HEK293 (cell line): ENCODE measurements at regions not wholly inside any gene's neighbourhood (a gene's known extent, or its start where the extent isn't known, plus 50 kb on each side); places are given as distances from the start of the nearest gene placed in this dataset.

ENCODE experiments used
- CTCF ChIA-PET: fragments of 350-600 bp; formaldehyde crosslinking; extraction: SDS; loops from one replicate; lab custom pipeline; 2021; ENCODE audit warnings: antibody characterized with exemption; lab: Yijun Ruan, JAX
- POLR2A ChIA-PET: fragments of 300-600 bp; formaldehyde crosslinking; extraction: SDS; loops from one replicate; lab custom pipeline; 2020; ENCODE audit warnings: antibody characterized with exemption, inconsistent platforms; lab: Yijun Ruan, JAX
- H3K27ac ChIP-seq: fragments of 200-500 bp; sonication (Bioruptor generic); 2 replicates; pipeline ENCODE4 v1.5.1; 2014; ENCODE audit warnings: low read depth, low read length, control low read depth, inconsistent platforms; ENCODE audit errors: extremely low read depth
- H3K36me3 ChIP-seq, 2 experiments: fragments of 200-500 bp in 1 of 2; sonication (Bioruptor generic) in 1 of 2; 1 replicate in 1 of 2; 2 replicates in 1 of 2; pipeline ENCODE4 v1.5.1; 2014 to 2017; ENCODE audit warnings: inconsistent platforms in 2 of 2, low read length in 2 of 2; ENCODE audit not compliant: control insufficient read depth in 2 of 2, insufficient read depth in 1 of 2
- H3K4me1 ChIP-seq: fragments of 200-500 bp; sonication (Bioruptor generic); 2 replicates; pipeline ENCODE4 v1.5.1; 2014; ENCODE audit warnings: mild to moderate bottlenecking, low read length, inconsistent platforms; ENCODE audit not compliant: control insufficient read depth, insufficient read depth
- H3K4me3 ChIP-seq: 2 replicates; pipeline ENCODE4 v1.5.1; 2011; ENCODE audit warnings: low read depth, mild to moderate bottlenecking, control low read depth, low read length, moderate library complexity
- H3K9me3 ChIP-seq: fragments of 200-500 bp; sonication (Bioruptor generic); 2 replicates; pipeline ENCODE4 v1.5.1; 2014; ENCODE audit warnings: low read depth, low read length, inconsistent platforms; ENCODE audit not compliant: control insufficient read depth, insufficient read depth
- GLI2 ChIP-seq: fragments of 450-650 bp; formaldehyde crosslinking; IDR thresholded peaks from 2 replicates; pipeline ENCODE4; 2017; ENCODE audit warnings: missing biosample characterization, missing genetic modification characterization, low read depth, borderline replicate concordance
- KLF8 ChIP-seq: fragments of 450-650 bp; formaldehyde crosslinking; IDR thresholded peaks from 2 replicates; pipeline ENCODE4 v1.5.1; 2016; ENCODE audit warnings: missing biosample characterization, missing genetic modification characterization
- MZF1 ChIP-seq: fragments of 450-650 bp; formaldehyde crosslinking; IDR thresholded peaks from 2 replicates; pipeline ENCODE4 v1.5.1; 2017; ENCODE audit warnings: missing biosample characterization, missing genetic modification characterization, borderline replicate concordance
- SP7 ChIP-seq: fragments of 450-650 bp; formaldehyde crosslinking; IDR thresholded peaks from 2 replicates; pipeline ENCODE4 v1.5.1; 2016; ENCODE audit warnings: missing biosample characterization, missing genetic modification characterization
- ZNF202 ChIP-seq: fragments of 450-650 bp; formaldehyde crosslinking; IDR thresholded peaks from 2 replicates; pipeline ENCODE4 v1.5.1; 2016; ENCODE audit warnings: missing biosample characterization, missing genetic modification characterization, borderline replicate concordance
- ZNF274 ChIP-seq, 2 experiments: fragments of 200-500 bp in 1 of 2; fragments of 450-650 bp in 1 of 2; sonication (Bioruptor generic) in 1 of 2; formaldehyde crosslinking in 1 of 2; IDR thresholded peaks; 2 replicates each; pipeline versions ENCODE4 v1.5.1 to v1.6.1; 2014 to 2016; ENCODE audit warnings: borderline replicate concordance in 1 of 2, inconsistent platforms in 1 of 2, low read length in 1 of 2, missing biosample characterization in 1 of 2, missing genetic modification characterization in 1 of 2
- ZNF510 ChIP-seq: fragments of 450-650 bp; formaldehyde crosslinking; IDR thresholded peaks from 2 replicates; pipeline ENCODE4 v1.5.1; 2018; ENCODE audit warnings: mild to moderate bottlenecking, missing genetic modification characterization, missing biosample characterization; ENCODE audit not compliant: insufficient replicate concordance
- ZNF548 ChIP-seq: fragments of 450-650 bp; formaldehyde crosslinking; IDR thresholded peaks from 2 replicates; pipeline ENCODE4 v1.5.1; 2016; ENCODE audit warnings: missing biosample characterization, missing genetic modification characterization
- ZNF580 ChIP-seq: fragments of 450-650 bp; formaldehyde crosslinking; IDR thresholded peaks from 2 replicates; pipeline ENCODE4 v1.5.1; 2016; ENCODE audit warnings: missing biosample characterization, missing genetic modification characterization
- ZNF621 ChIP-seq: fragments of 450-650 bp; formaldehyde crosslinking; IDR thresholded peaks from 2 replicates; pipeline ENCODE4 v1.5.1; 2017; ENCODE audit warnings: missing biosample characterization, missing genetic modification characterization
- ZNF624 ChIP-seq: fragments of 450-650 bp; formaldehyde crosslinking; IDR thresholded peaks from 2 replicates; pipeline ENCODE4 v1.5.1; 2017; ENCODE audit warnings: missing biosample characterization, missing genetic modification characterization
- ZNF707 ChIP-seq: fragments of 450-650 bp; formaldehyde crosslinking; IDR thresholded peaks from 2 replicates; pipeline ENCODE4 v1.5.1; 2016; ENCODE audit warnings: missing biosample characterization, missing genetic modification characterization
- ZNF791 ChIP-seq: fragments of 450-650 bp; formaldehyde crosslinking; IDR thresholded peaks from 2 replicates; pipeline ENCODE4 v1.5.1; 2016; ENCODE audit warnings: missing biosample characterization, missing genetic modification characterization
- ZNF837 ChIP-seq: fragments of 450-650 bp; formaldehyde crosslinking; IDR thresholded peaks from 2 replicates; pipeline ENCODE4 v1.5.1; 2016; ENCODE audit warnings: missing biosample characterization, missing genetic modification characterization
- TF ChIP-seq, protein P1 (sequence below): fragments of 450-650 bp; formaldehyde crosslinking; IDR thresholded peaks from 2 replicates; pipeline ENCODE4 v1.5.1; 2016; ENCODE audit warnings: missing biosample characterization, missing genetic modification characterization
- TF ChIP-seq, protein P2 (sequence below): fragments of 450-650 bp; formaldehyde crosslinking; IDR thresholded peaks from 2 replicates; pipeline ENCODE4 v1.5.1; 2016; ENCODE audit warnings: missing biosample characterization, missing genetic modification characterization
- TF ChIP-seq, protein P3 (sequence below): fragments of 450-650 bp; formaldehyde crosslinking; conservative IDR thresholded peaks from 2 replicates; pipeline ENCODE4 v1.5.1; 2016; ENCODE audit warnings: low read depth, missing biosample characterization, missing genetic modification characterization

DNA sequence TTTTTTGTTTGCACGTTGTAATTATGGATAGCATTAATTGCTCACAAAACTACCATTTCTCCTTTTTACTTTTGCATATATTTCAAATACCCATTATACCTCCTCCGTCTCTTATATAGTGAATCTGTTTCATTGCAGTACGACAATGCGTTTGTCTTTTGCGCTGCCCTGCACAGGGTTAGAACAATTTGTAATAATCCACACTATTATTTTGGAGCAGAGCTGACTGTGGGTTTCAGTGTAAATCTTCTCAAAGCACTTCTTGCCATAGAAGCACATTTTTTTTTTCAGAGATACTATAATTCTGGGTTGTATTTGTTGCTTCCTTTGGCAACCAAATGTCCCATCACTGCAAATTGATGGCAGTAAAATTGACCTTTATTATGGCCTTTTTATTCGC is 451.8 kb upstream of the STXBP6 start:
- ChIA-PET POLR2A (no interaction called here), CTCF (no interaction called here)
- TF ChIP-seq ZNF707 (tag by site-specific recombination), result no peak
- no peak for TF ChIP-seq SP7
- TF ChIP-seq ZNF548 (tag by site-specific recombination), result no peak
- no peak for TF ChIP-seq GLI2 (tag by site-specific recombination)
- TF ChIP-seq KLF8 (tag by site-specific recombination), result no peak
- no peak for TF ChIP-seq ZNF274 (IDR thresholded peaks at IDR 0.05; ENCODE audit: low read length)
- no peak for TF ChIP-seq ZNF274 (tag by site-specific recombination; IDR thresholded peaks at IDR 0.05; ENCODE audit: borderline replicate concordance)
- no peak for TF ChIP-seq ZNF621 (tag by site-specific recombination)
- no peak for TF ChIP-seq ZNF837 (tag by site-specific recombination)
- Histone ChIP-seq H3K27ac (no peak overlapping the region), H3K4me3 (no peak overlapping the region), H3K4me1 (no peaks in the 10 kb centered on the region), H3K9me3 (no peaks in the 10 kb centered on the region), H3K36me3 (no peaks in the 10 kb centered on the region)

DNA sequence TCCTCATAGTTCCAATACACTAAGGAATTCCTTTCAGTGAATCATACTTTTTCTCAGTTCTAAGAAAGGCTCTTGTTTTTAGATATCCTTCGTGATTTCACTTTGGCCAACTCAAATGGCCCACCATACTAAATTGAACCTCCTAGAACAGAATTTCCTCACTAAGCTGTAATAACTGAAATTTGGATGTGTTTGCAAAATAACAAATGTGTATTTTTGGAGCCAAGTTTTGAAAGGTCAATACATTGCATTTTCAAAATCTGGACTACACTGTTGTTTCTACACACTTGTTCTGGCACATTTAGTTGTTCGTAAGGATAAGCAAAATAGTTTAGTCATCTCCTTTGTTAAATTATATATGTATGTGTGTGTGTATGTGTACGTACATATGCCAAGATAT is 439.0 kb upstream of the STXBP6 start:
- Histone ChIP-seq H3K4me3 (no peak overlapping the region), H3K27ac (no peak overlapping the region), H3K9me3 (no peaks in the 10 kb centered on the region), H3K36me3 (no peaks in the 10 kb centered on the region), H3K4me1 (no peaks in the 10 kb centered on the region)
- TF ChIP-seq ZNF624 (tag by site-specific recombination) (no peak), ZNF202 (no peak), ZNF510 (tag by site-specific recombination) (no peak)
- TF ChIP-seq, protein P1, sequence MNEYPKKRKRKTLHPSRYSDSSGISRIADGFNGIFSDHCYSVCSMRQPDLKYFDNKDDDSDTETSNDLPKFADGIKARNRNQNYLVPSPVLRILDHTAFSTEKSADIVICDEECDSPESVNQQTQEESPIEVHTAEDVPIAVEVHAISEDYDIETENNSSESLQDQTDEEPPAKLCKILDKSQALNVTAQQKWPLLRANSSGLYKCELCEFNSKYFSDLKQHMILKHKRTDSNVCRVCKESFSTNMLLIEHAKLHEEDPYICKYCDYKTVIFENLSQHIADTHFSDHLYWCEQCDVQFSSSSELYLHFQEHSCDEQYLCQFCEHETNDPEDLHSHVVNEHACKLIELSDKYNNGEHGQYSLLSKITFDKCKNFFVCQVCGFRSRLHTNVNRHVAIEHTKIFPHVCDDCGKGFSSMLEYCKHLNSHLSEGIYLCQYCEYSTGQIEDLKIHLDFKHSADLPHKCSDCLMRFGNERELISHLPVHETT (tag by site-specific recombination), result no peak
- ChIA-PET POLR2A (no interaction called here), CTCF (no interaction called here)

DNA sequence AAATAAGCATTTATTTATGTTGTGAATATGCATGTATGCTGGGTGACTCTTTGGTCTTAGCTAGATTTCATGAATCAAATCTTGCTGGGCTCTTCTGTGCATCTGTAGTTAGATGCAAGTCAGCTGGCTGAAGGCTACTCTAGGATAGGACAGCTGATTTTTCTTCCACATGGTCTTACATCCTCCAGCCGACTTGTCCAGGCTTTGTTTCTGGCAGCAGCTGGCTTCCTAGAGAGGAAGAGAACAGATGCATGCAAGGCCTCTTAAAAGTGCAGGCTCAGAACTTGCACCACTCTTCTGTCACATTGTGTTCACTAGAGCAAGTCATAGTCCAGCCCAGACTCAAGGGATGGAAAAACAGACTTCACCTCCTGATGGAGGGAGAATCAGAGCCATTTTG is 435.4 kb upstream of the STXBP6 start:
- POLR2A ChIA-PET, result no interaction called here
- H3K27ac ChIP-seq, result no peak overlapping the region
- TF ChIP-seq MZF1 (tag by site-specific recombination) (no peak), ZNF791 (tag by site-specific recombination) (no peak), ZNF580 (no peak)
- TF ChIP-seq, protein P2, sequence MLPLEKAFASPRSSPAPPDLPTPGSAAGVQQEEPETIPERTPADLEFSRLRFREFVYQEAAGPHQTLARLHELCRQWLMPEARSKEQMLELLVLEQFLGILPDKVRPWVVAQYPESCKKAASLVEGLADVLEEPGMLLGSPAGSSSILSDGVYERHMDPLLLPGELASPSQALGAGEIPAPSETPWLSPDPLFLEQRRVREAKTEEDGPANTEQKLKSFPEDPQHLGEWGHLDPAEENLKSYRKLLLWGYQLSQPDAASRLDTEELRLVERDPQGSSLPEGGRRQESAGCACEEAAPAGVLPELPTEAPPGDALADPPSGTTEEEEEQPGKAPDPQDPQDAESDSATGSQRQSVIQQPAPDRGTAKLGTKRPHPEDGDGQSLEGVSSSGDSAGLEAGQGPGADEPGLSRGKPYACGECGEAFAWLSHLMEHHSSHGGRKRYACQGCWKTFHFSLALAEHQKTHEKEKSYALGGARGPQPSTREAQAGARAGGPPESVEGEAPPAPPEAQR (tag by site-specific recombination), result no peak
- TF ChIP-seq, protein P3, sequence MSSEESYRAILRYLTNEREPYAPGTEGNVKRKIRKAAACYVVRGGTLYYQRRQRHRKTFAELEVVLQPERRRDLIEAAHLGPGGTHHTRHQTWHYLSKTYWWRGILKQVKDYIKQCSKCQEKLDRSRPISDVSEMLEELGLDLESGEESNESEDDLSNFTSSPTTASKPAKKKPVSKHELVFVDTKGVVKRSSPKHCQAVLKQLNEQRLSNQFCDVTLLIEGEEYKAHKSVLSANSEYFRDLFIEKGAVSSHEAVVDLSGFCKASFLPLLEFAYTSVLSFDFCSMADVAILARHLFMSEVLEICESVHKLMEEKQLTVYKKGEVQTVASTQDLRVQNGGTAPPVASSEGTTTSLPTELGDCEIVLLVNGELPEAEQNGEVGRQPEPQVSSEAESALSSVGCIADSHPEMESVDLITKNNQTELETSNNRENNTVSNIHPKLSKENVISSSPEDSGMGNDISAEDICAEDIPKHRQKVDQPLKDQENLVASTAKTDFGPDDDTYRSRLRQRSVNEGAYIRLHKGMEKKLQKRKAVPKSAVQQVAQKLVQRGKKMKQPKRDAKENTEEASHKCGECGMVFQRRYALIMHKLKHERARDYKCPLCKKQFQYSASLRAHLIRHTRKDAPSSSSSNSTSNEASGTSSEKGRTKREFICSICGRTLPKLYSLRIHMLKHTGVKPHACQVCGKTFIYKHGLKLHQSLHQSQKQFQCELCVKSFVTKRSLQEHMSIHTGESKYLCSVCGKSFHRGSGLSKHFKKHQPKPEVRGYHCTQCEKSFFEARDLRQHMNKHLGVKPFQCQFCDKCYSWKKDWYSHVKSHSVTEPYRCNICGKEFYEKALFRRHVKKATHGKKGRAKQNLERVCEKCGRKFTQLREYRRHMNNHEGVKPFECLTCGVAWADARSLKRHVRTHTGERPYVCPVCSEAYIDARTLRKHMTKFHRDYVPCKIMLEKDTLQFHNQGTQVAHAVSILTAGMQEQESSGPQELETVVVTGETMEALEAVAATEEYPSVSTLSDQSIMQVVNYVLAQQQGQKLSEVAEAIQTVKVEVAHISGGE (tag by site-specific recombination), result no peak
- CTCF ChIA-PET, result no interaction called here
- no peaks in the 10 kb centered on the region for H3K36me3 ChIP-seq
- H3K4me1 ChIP-seq, result no peaks in the 10 kb centered on the region
- no peak overlapping the region for H3K4me3 ChIP-seq
- no peaks in the 10 kb centered on the region for H3K9me3 ChIP-seq
